ENCODE measurements at regions not wholly inside any gene's neighbourhood (a gene's known extent, or its start where the extent isn't known, plus 50 kb on each side); places are given as distances from the start of the nearest gene placed in this dataset.

DNA sequence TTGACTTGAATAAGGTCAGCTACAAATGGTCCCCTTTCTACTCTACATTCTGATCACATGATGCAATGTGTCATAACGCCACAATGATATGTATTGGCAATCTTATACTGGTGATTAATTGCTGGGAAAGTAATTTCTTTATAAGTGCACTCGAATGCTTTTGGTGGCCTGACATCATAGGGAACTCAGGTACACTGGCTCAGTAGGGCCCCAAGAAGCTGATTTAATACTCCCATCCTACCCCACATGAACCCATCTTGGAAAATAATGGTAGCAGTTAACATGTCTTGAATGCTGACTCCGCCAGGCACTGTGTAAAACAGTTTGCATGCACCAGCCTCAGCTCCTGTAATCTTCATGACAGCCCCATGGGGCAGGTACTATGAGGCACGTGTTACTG lies 186.9 kb downstream of the SNX10 start:
- no peaks in the 10 kb centered on the region for H3K36me3 ChIP-seq (ENCODE audit: control insufficient read depth, insufficient read depth, low read length)
- no peaks in the 10 kb centered on the region for H3K9me3 ChIP-seq (ENCODE audit: control insufficient read depth, low read length)
- peaks cover 4% of the 10 kb centered on the region for H3K4me1 ChIP-seq
- no peak overlapping the region for H3K9ac ChIP-seq
- no peaks in the 10 kb centered on the region for H3K27me3 ChIP-seq (ENCODE audit: control insufficient read depth, insufficient read depth, low read length)
- TF ChIP-seq, protein P1, sequence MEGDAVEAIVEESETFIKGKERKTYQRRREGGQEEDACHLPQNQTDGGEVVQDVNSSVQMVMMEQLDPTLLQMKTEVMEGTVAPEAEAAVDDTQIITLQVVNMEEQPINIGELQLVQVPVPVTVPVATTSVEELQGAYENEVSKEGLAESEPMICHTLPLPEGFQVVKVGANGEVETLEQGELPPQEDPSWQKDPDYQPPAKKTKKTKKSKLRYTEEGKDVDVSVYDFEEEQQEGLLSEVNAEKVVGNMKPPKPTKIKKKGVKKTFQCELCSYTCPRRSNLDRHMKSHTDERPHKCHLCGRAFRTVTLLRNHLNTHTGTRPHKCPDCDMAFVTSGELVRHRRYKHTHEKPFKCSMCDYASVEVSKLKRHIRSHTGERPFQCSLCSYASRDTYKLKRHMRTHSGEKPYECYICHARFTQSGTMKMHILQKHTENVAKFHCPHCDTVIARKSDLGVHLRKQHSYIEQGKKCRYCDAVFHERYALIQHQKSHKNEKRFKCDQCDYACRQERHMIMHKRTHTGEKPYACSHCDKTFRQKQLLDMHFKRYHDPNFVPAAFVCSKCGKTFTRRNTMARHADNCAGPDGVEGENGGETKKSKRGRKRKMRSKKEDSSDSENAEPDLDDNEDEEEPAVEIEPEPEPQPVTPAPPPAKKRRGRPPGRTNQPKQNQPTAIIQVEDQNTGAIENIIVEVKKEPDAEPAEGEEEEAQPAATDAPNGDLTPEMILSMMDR (IDR thresholded peaks at IDR 0.05): no peak
- no peak overlapping the region for H3K4me2 ChIP-seq (ENCODE audit: low read length)
- no peaks in the 10 kb centered on the region for H3K79me2 ChIP-seq
- no peak overlapping the region for H3K4me3 ChIP-seq (ENCODE audit: low read depth, low read length)
- no peak overlapping the region for H3K27ac ChIP-seq
- H2AFZ ChIP-seq: no peak overlapping the region

- no peak overlapping the region for H3K4me3 ChIP-seq (ENCODE audit: low read depth, low read length)
- H3K4me1 ChIP-seq: no peaks in the 10 kb centered on the region
- H3K36me3 ChIP-seq (ENCODE audit: control insufficient read depth, insufficient read depth, low read length): no peaks in the 10 kb centered on the region
- TF ChIP-seq, protein P1 (IDR thresholded peaks at IDR 0.05): no peak
- no peaks in the 10 kb centered on the region for H3K79me2 ChIP-seq
- no peaks in the 10 kb centered on the region for H3K27me3 ChIP-seq (ENCODE audit: control insufficient read depth, insufficient read depth, low read length)
- no peak overlapping the region for H3K4me2 ChIP-seq (ENCODE audit: low read length)
- no peak overlapping the region for H3K27ac ChIP-seq
- no peak overlapping the region for H2AFZ ChIP-seq
- H3K9me3 ChIP-seq (ENCODE audit: control insufficient read depth, low read length): no peaks in the 10 kb centered on the region
- H3K9ac ChIP-seq: no peak overlapping the region
Observed at GRCh38 chr7:26479581-26479980, 187.9 kb downstream of the SNX10 start.

DNA sequence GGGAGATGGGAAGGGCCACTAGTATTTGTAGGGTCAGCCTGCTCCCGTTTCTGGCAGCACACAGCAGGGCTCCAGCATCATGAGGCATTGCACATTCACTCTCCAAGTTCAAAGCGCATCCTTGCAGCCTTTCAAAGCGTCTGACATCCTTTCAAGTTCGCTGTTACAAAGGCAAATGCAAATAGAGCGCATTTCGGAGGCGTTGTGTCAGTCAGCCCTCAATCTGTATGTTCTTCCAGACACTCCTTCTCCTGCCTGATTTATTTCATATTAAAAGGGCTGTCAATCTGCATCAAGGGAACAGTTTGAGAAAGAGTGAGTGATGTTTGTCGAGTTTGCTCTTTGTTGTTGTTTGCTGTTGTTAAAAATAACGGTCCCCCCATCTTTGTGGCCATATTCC lies 188.5 kb downstream of the SNX10 start:
- no peak overlapping the region for H3K27ac ChIP-seq
- no peak overlapping the region for H3K4me3 ChIP-seq (ENCODE audit: low read depth, low read length)
- H3K4me1 ChIP-seq: no peaks in the 10 kb centered on the region
- H3K79me2 ChIP-seq: no peaks in the 10 kb centered on the region
- TF ChIP-seq, protein P1 (IDR thresholded peaks at IDR 0.05): no peak
- no peaks in the 10 kb centered on the region for H3K27me3 ChIP-seq (ENCODE audit: control insufficient read depth, insufficient read depth, low read length)
- no peaks in the 10 kb centered on the region for H3K9me3 ChIP-seq (ENCODE audit: control insufficient read depth, low read length)
- H2AFZ ChIP-seq: no peak overlapping the region
- no peaks in the 10 kb centered on the region for H3K36me3 ChIP-seq (ENCODE audit: control insufficient read depth, insufficient read depth, low read length)
- no peak overlapping the region for H3K4me2 ChIP-seq (ENCODE audit: low read length)
- no peak overlapping the region for H3K9ac ChIP-seq

DNA sequence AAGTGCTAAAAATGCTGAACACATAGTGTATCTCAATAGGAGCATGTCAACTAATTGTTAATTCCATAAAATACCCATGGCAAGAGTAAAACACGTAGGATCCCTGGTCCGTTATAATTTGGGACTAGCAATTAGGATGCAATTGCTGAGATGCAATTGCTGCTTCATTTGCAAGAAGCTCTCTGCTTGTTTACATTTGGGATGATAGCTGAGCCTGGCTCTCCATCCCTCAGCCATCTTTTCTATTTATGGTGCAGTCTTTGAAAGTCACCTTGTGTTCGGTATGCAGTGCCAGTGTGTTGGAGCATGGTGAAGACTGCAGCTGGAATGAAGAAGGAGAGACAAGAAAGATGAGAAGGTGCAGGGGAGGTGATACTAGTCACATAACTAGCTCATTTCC lies 191.3 kb downstream of the SNX10 start:
- no peaks in the 10 kb centered on the region for H3K9me3 ChIP-seq (ENCODE audit: control insufficient read depth, low read length)
- H3K36me3 ChIP-seq (ENCODE audit: control insufficient read depth, insufficient read depth, low read length): no peaks in the 10 kb centered on the region
- H3K4me2 ChIP-seq (ENCODE audit: low read length): no peak overlapping the region
- no peak overlapping the region for H3K4me3 ChIP-seq (ENCODE audit: low read depth, low read length)
- no peaks in the 10 kb centered on the region for H3K4me1 ChIP-seq
- no peaks in the 10 kb centered on the region for H3K79me2 ChIP-seq
- H2AFZ ChIP-seq: no peak overlapping the region
- H3K27ac ChIP-seq: no peak overlapping the region
- H3K27me3 ChIP-seq (ENCODE audit: control insufficient read depth, insufficient read depth, low read length): no peaks in the 10 kb centered on the region
- no peak overlapping the region for H3K9ac ChIP-seq
- TF ChIP-seq, protein P1 (IDR thresholded peaks at IDR 0.05): no peak

DNA sequence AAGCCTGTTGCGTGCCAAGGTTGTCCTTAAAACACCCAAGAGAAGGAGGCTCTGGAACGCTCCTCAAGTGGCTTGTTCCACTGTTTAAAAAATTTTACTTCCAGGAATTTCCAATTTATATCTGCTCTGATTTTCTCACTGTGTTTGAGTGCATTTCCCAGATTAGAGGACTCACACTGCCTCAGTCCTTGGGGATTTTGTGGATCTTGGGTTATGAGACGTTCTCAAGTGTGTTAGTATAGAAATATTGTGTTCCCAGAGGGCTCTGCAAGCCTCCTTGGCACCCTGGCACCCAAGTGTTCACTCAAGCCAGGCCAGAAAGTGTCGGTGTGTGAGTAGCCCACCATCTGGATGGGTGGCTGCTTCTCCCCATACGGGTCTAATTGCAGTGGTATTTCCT lies 192.2 kb downstream of the SNX10 start:
- TF ChIP-seq, protein P1 (IDR thresholded peaks at IDR 0.05): no peak
- no peak overlapping the region for H2AFZ ChIP-seq

More for the DNA sequence above, 192.2 kb downstream of the SNX10 start:
- Histone ChIP-seq H3K27ac (no peak overlapping the region), H3K36me3 (ENCODE audit: control insufficient read depth, insufficient read depth, low read length) (no peaks in the 10 kb centered on the region), H3K27me3 (ENCODE audit: control insufficient read depth, insufficient read depth, low read length) (no peaks in the 10 kb centered on the region), H3K79me2 (no peaks in the 10 kb centered on the region), H3K4me3 (ENCODE audit: low read depth, low read length) (no peak overlapping the region), H3K9ac (no peak overlapping the region), H3K4me1 (no peaks in the 10 kb centered on the region), H3K9me3 (ENCODE audit: control insufficient read depth, low read length) (no peaks in the 10 kb centered on the region), H3K4me2 (ENCODE audit: low read length) (no peak overlapping the region)

Data from parathyroid adenoma (tissue), 2 donors.